HG02970 (cell line): ENCODE measurements at regions not wholly inside any gene's neighbourhood (a gene's known extent, or its start where the extent isn't known, plus 50 kb on each side); places are given as distances from the start of the nearest gene placed in this dataset.
A peak's percentile ranks its signal among the peaks of the same experiment; 100 is the strongest.

Experiments used
- ATAC-seq: cut with Tn5 transposase; IDR thresholded peaks from one replicate; pipeline ENCODE4 v1.9.1; 2021; ENCODE audit warnings: mild to moderate bottlenecking, moderate library complexity, moderate number of reproducible peaks; ENCODE audit not compliant: unreplicated experiment, low FRiP score

- no peak for ATAC-seq
These were observed 301.5 kb upstream of the PRMT6 start for GRCh38 chr1:106754957-106755356.

GRCh38 chr1:106755682-106756406, 300.6 kb upstream of the PRMT6 start:
- ATAC-seq: no peak

GRCh38 chr1:106756752-106757151, 299.7 kb upstream of the PRMT6 start:
- ATAC-seq: no peak

GRCh38 chr1:106768077-106768476, 288.4 kb upstream of the PRMT6 start:
- no peak for ATAC-seq

- ATAC-seq: no peak
These were observed 288.0 kb upstream of the PRMT6 start for GRCh38 chr1:106768501-106768900.

GRCh38 chr1:106773206-106773605, 283.3 kb upstream of the PRMT6 start:
- ATAC-seq: no peak

GRCh38 chr1:106780066-106780465, 276.4 kb upstream of the PRMT6 start:
- ATAC-seq: no peak

GRCh38 chr1:106780806-106781569, 275.5 kb upstream of the PRMT6 start:
- no peak for ATAC-seq

- ATAC-seq: no peak
These were observed 271.3 kb upstream of the PRMT6 start for GRCh38 chr1:106785176-106785575.

GRCh38 chr1:106787520-106787919, 269.0 kb upstream of the PRMT6 start:
- no peak for ATAC-seq

GRCh38 chr1:106789686-106790085, 266.8 kb upstream of the PRMT6 start:
- no peak for ATAC-seq

GRCh38 chr1:106791041-106791440, 265.4 kb upstream of the PRMT6 start:
- no peak for ATAC-seq

- ATAC-seq: no peak
These were observed 262.8 kb upstream of the PRMT6 start for GRCh38 chr1:106793651-106794050.

- ATAC-seq: no peak
These were observed 257.5 kb upstream of the PRMT6 start for GRCh38 chr1:106798991-106799390.

- ATAC-seq: no peak
These were observed 254.3 kb upstream of the PRMT6 start for GRCh38 chr1:106802181-106802580.

- no peak for ATAC-seq
These were observed 242.1 kb upstream of the PRMT6 start for GRCh38 chr1:106814418-106814817.

- ATAC-seq: no peak
These were observed 238.9 kb upstream of the PRMT6 start for GRCh38 chr1:106817575-106817974.

GRCh38 chr1:106831511-106831910, 225.0 kb upstream of the PRMT6 start:
- ATAC-seq: no peak

GRCh38 chr1:106836708-106837107, 219.8 kb upstream of the PRMT6 start:
- peak; percentile 66 for ATAC-seq

- no peak for ATAC-seq
These were observed 213.0 kb upstream of the PRMT6 start for GRCh38 chr1:106843518-106843917.

- peak; percentile 99 for ATAC-seq
These were observed 209.8 kb upstream of the PRMT6 start for GRCh38 chr1:106846656-106847055.

- no peak for ATAC-seq
These were observed 195.4 kb upstream of the PRMT6 start for GRCh38 chr1:106861110-106861509.
